Fibroblast of lung (primary cell): ENCODE measurements at regions not wholly inside any gene's neighbourhood (a gene's known extent, or its start where the extent isn't known, plus 50 kb on each side); places are given as distances from the start of the nearest gene placed in this dataset.

Source experiments
- DNase-seq, 2 donors: peaks; one replicate each; pipeline versions ENCODE4 v3.0.0 to v3.0.0-alpha.2; 2010; ENCODE audit warnings: low read depth in 2 of 2
- H2AFZ ChIP-seq: 2 replicates; pipeline ENCODE4 v1.5.1; 2012; ENCODE audit warnings: low read length, control low read depth, inconsistent platforms
- H3K27ac ChIP-seq: 2 replicates; pipeline ENCODE4 v1.5.1; 2011; ENCODE audit warnings: low read length, control low read depth; ENCODE audit not compliant: insufficient read depth
- H3K27me3 ChIP-seq: 2 replicates; pipeline ENCODE4 v1.5.1; 2011; ENCODE audit warnings: mild to moderate bottlenecking, low read length; ENCODE audit not compliant: control insufficient read depth, insufficient read depth
- H3K36me3 ChIP-seq: 2 replicates; pipeline ENCODE4 v1.5.1; 2011; ENCODE audit warnings: low read length; ENCODE audit not compliant: control insufficient read depth, insufficient read depth
- H3K4me1 ChIP-seq: 2 replicates; pipeline ENCODE4 v1.5.1; 2011; ENCODE audit warnings: low read length; ENCODE audit not compliant: control insufficient read depth, insufficient read depth; ENCODE audit errors: extremely low read depth
- H3K4me2 ChIP-seq: 2 replicates; pipeline ENCODE4 v1.5.1; 2011; ENCODE audit warnings: low read length, control low read depth; ENCODE audit not compliant: insufficient read depth; ENCODE audit errors: extremely low read depth
- H3K4me3 ChIP-seq, 4 experiments: fragments of 200-600 bp in 1 of 4; sonication (generic) in 1 of 4; replicated peaks in 1 of 4; 2 replicates each; pipeline ENCODE4 v1.5.1; 2011 to 2016; ENCODE audit warnings: low read length in 4 of 4, low read depth in 3 of 4, mild to moderate bottlenecking in 3 of 4, control low read depth in 2 of 4, inconsistent platforms in 1 of 4, mixed read lengths in 1 of 4; ENCODE audit not compliant: insufficient read depth in 1 of 4; ENCODE audit errors: control extremely low read depth in 1 of 4
- H3K79me2 ChIP-seq: 2 replicates; pipeline ENCODE4 v1.5.1; 2012; ENCODE audit warnings: mild to moderate bottlenecking, low read length, inconsistent platforms; ENCODE audit not compliant: control insufficient read depth, insufficient read depth
- H3K9ac ChIP-seq: 2 replicates; pipeline ENCODE4 v1.5.1; 2011; ENCODE audit warnings: mild to moderate bottlenecking, low read length, control low read depth; ENCODE audit not compliant: insufficient read depth
- H3K9me3 ChIP-seq: 2 replicates; pipeline ENCODE4 v1.5.1; 2012; ENCODE audit warnings: low read depth, low read length; ENCODE audit not compliant: control insufficient read depth, insufficient read depth
- H4K20me1 ChIP-seq: 2 replicates; pipeline ENCODE4 v1.5.1; 2011; ENCODE audit warnings: low read length; ENCODE audit not compliant: control insufficient read depth, insufficient read depth; ENCODE audit errors: extremely low read depth
- EZH2 ChIP-seq: IDR thresholded peaks from 2 replicates; pipeline ENCODE4 v1.5.1; 2012; ENCODE audit warnings: low read length, control low read depth, mild to moderate bottlenecking; ENCODE audit errors: missing control alignments
- TF ChIP-seq, protein P1 (sequence below), 2 donors: IDR thresholded peaks in 1 of 2; conservative IDR thresholded peaks in 1 of 2; 1 replicate in 1 of 2; 2 replicates in 1 of 2; pipeline ENCODE4 v1.5.1; 2011 to 2012; ENCODE audit warnings: low read length in 2 of 2, control low read depth in 1 of 2, inconsistent platforms in 1 of 2, low read depth in 1 of 2, mild to moderate bottlenecking in 1 of 2

DNA sequence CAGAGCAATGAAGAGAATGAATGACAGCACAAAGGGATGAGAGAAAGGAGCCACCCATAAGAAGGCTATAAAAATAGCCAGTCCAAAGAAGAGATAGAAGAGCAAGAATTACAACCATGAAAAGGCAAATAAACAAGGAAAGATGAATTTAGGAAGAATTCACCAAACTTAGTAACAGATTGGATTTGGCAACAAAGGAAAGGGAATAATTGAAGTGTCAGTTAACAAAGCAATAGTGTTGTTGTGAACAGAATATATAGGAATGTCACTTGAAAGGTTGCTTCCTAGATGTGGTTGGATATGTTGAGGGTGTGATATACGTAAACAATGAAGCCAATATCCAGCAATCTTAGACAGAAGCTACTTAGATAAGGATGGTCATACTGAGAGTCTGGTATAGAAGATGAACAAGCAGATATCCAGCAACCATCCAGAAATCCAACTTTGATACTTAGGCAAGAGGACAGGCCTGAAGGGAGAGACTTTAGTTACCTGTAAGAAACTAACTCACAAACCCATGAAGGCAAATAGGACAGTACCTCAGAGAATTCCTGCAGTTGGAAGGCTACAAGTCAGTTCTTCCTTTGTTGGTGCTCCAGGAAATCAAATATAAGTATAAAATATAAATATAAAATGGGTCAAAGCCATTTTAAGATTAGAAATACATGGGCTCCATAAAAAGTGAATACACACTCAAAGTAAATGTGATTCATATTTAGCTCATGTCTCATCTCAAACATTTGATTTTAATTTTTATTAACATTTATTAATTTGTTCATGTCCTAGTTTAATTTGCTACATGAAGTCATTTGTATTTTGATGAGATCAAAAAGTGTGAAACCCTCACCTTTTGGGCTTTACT is 106.5 kb downstream of the HFE start:
- H3K9me3 ChIP-seq, result no peaks in the 10 kb centered on the region
- TF ChIP-seq, protein P1, sequence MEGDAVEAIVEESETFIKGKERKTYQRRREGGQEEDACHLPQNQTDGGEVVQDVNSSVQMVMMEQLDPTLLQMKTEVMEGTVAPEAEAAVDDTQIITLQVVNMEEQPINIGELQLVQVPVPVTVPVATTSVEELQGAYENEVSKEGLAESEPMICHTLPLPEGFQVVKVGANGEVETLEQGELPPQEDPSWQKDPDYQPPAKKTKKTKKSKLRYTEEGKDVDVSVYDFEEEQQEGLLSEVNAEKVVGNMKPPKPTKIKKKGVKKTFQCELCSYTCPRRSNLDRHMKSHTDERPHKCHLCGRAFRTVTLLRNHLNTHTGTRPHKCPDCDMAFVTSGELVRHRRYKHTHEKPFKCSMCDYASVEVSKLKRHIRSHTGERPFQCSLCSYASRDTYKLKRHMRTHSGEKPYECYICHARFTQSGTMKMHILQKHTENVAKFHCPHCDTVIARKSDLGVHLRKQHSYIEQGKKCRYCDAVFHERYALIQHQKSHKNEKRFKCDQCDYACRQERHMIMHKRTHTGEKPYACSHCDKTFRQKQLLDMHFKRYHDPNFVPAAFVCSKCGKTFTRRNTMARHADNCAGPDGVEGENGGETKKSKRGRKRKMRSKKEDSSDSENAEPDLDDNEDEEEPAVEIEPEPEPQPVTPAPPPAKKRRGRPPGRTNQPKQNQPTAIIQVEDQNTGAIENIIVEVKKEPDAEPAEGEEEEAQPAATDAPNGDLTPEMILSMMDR (conservative IDR thresholded peaks at IDR 0.05 in 1 of 2, IDR thresholded peaks at IDR 0.05 in 1 of 2; ENCODE audit: low read depth in 1 of 2, low read length in 2 of 2), result no peak
- no peak for TF ChIP-seq EZH2
- no peaks in the 10 kb centered on the region for H3K36me3 ChIP-seq
- peaks cover 14% of the 10 kb centered on the region for H3K79me2 ChIP-seq
- H3K27me3 ChIP-seq, result no peaks in the 10 kb centered on the region
- DNase-seq, result no peak
- H2AFZ ChIP-seq, result no peak overlapping the region
- peaks cover 2% of the 10 kb centered on the region for H3K4me1 ChIP-seq
- no peak overlapping the region for H3K9ac ChIP-seq
- no peak overlapping the region for H3K4me2 ChIP-seq
- H3K27ac ChIP-seq, result no peak overlapping the region
- no peak overlapping the region for H3K4me3 ChIP-seq
- peaks cover 3% of the 10 kb centered on the region for H4K20me1 ChIP-seq

DNA sequence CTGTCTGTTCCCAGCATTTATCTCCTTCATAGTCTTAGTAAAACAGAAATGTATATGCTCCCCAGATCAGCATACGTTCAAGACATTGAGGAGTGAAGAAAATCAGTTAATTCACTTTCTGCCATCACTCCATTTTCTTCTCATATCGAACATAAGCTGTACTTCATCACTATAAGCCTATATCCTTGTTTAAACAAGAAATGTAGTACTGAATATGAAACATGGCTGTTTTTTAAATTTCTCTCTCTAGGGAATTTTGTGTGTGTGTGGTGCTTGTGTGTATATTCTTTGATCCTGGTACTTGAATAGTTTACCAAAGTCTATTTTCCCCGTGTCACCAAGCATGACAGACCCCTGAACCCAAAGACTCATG is 107.1 kb downstream of the HFE start:
- H3K36me3 ChIP-seq, result no peaks in the 10 kb centered on the region
- H3K4me1 ChIP-seq, result peaks cover 2% of the 10 kb centered on the region
- peak overlapping the region in 2 of 4 experiments; percentile 84 to 87 for H3K4me3 ChIP-seq
- no peaks in the 10 kb centered on the region for H3K9me3 ChIP-seq
- no peaks in the 10 kb centered on the region for H3K27me3 ChIP-seq
- no peak overlapping the region for H3K27ac ChIP-seq
- peaks cover 15% of the 10 kb centered on the region for H3K79me2 ChIP-seq
- no peak for DNase-seq
- no peak for TF ChIP-seq EZH2
- TF ChIP-seq, protein P1 (conservative IDR thresholded peaks at IDR 0.05 in 1 of 2, IDR thresholded peaks at IDR 0.05 in 1 of 2; ENCODE audit: low read depth in 1 of 2, low read length in 2 of 2), result no peak
- no peak overlapping the region for H2AFZ ChIP-seq
- H3K4me2 ChIP-seq, result peak overlapping the region; percentile 7
- H3K9ac ChIP-seq, result no peak overlapping the region
- H4K20me1 ChIP-seq, result peaks cover 3% of the 10 kb centered on the region

DNA sequence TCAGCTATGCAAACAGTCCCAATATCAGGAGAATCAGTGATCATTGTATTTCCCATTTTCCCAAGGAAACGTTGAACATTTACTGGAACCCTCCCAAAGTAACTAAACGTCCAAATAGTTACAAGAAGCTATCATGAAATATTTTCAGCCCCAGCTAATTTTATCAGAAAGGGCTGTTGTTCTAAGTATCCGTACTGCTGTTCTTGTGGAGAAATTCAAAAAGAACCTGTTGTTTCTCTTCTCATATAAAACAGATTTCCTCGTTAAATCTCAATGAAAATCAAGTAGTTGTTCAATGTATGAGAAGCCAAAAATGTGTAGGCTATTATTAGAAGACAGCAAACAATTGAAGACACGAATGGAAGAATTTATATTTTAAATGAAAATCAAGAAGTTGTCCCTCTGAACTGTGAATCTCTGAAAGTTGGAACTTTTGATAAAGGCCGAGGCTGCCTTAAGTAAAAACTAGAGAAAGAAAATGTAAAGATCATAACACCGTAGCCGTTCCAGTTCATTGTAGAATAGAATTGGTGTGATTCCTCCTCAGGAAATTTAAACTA is 107.7 kb downstream of the HFE start:
- no peak overlapping the region for H2AFZ ChIP-seq
- H3K4me1 ChIP-seq, result peaks cover 3% of the 10 kb centered on the region
- peak overlapping the region; percentile 86 for H3K27ac ChIP-seq
- peak overlapping the region; percentile 82 to 88 (median 86) for H3K4me3 ChIP-seq
- no peak for TF ChIP-seq EZH2
- TF ChIP-seq, protein P1 (conservative IDR thresholded peaks at IDR 0.05 in 1 of 2, IDR thresholded peaks at IDR 0.05 in 1 of 2; ENCODE audit: low read depth in 1 of 2, low read length in 2 of 2), result no peak
- no peaks in the 10 kb centered on the region for H3K36me3 ChIP-seq
- H3K9me3 ChIP-seq, result no peaks in the 10 kb centered on the region
- H3K79me2 ChIP-seq, result peaks cover 15% of the 10 kb centered on the region
- H3K4me2 ChIP-seq, result peak overlapping the region; percentile 97
- DNase-seq, result peak in 1 of 2 donors; percentile 21
- H3K9ac ChIP-seq, result peak overlapping the region; percentile 22
- H3K27me3 ChIP-seq, result no peaks in the 10 kb centered on the region
- H4K20me1 ChIP-seq, result peaks cover 3% of the 10 kb centered on the region
